Osteocyte (in vitro differentiated cells): ENCODE measurements at regions not wholly inside any gene's neighbourhood (a gene's known extent, or its start where the extent isn't known, plus 50 kb on each side); places are given as distances from the start of the nearest gene placed in this dataset.
A peak's percentile ranks its signal among the peaks of the same experiment; 100 is the strongest.
"Not testable (repeated sequence)": the region's sequence is repeated elsewhere in the genome, so short reads cannot be mapped to it uniquely, and the experiment has no call there.

ENCODE experiments used
- DNase-seq: peaks from one replicate; pipeline ENCODE4 v3.0.0; 2021; ENCODE audit warnings: mixed read lengths; ENCODE audit not compliant: unreplicated experiment; ENCODE audit errors: extremely low spot score
- H3K27ac Mint-ChIP-seq: one replicate; pipeline ENCODE4 v1.8.0; 2021; ENCODE audit warnings: mild to moderate bottlenecking, mixed read lengths; ENCODE audit not compliant: unreplicated experiment
- H3K27me3 Mint-ChIP-seq: one replicate; pipeline ENCODE4 v1.8.0; 2021; ENCODE audit warnings: mixed read lengths; ENCODE audit not compliant: unreplicated experiment
- H3K36me3 Mint-ChIP-seq: one replicate; pipeline ENCODE4 v1.8.0; 2021; ENCODE audit warnings: mixed read lengths; ENCODE audit not compliant: unreplicated experiment
- H3K4me1 Mint-ChIP-seq: one replicate; pipeline ENCODE4 v1.8.0; 2021; ENCODE audit warnings: mixed read lengths; ENCODE audit not compliant: unreplicated experiment
- H3K4me3 Mint-ChIP-seq: one replicate; pipeline ENCODE4 v1.8.0; 2021; ENCODE audit warnings: mild to moderate bottlenecking, moderate library complexity, mixed read lengths; ENCODE audit not compliant: unreplicated experiment
- H3K9me3 Mint-ChIP-seq: one replicate; pipeline ENCODE4 v1.8.0; 2021; ENCODE audit warnings: mixed read lengths; ENCODE audit not compliant: unreplicated experiment
- CTCF ChIP-seq: fragments of 200-600 bp; sonication (generic); IDR thresholded peaks from 2 replicates; pipeline ENCODE4 v1.5.0; 2021; ENCODE audit warnings: antibody characterized with exemption, mild to moderate bottlenecking, moderate library complexity

DNA sequence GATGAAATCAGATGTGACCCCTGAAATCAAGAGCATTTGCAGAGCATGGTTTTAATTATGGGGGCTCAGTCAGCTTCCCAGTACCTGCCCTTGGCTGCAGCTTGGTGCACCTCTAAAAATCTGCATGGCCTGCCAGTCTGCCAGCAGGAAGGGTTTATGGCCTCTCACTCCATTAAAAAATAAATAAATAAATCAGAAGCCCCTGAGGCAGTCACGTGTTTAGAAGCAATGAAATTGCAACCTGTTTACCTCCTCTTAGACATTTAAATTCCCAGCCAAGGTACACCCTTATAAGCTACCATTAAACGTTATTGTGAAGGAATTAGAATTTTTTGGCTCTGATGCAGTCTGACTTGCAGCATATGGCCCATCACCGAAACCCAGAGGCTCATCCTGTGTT, 114.0 kb upstream of the LDB2 start:
- H3K27me3 Mint-ChIP-seq: no peaks in the 10 kb centered on the region
- no peaks in the 10 kb centered on the region for H3K4me1 Mint-ChIP-seq
- TF ChIP-seq CTCF: no peak
- peak; percentile 11 for DNase-seq
- H3K9me3 Mint-ChIP-seq: peaks cover 4% of the 10 kb centered on the region
- no peaks in the 10 kb centered on the region for H3K36me3 Mint-ChIP-seq
- no peak overlapping the region for H3K4me3 Mint-ChIP-seq
- no peak overlapping the region for H3K27ac Mint-ChIP-seq

DNA sequence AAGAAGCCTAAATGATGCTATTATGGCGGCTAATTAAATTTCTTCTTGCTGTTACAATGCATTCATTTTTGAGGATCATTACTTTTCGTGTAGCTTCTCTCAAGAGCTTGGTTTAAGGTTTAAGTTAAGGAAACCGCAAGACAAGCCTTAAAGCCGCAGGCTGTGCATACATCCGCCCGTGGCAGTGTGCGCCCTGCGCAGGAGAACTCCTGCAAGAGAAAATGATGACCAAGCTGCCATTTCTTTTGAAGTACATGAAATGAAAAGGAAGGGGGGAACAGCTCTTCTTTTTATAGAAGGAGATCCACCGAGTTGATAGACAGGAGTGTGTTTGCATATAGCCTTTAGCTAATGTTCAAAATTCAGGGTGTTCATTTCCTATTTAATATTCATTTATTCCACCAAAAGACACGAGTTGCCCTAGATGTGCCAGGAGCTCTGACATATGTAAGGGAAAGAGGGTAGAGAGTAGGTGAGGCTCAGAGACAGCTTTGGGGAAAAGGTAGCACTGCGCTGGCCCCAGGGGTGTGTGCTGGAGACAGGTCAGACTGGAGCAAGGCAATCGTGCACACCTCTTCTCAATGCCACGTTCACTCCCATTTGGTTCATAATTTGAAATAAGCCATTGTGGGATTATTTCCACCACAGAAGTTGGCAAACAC, 112.1 kb upstream of the LDB2 start:
- peaks cover 13% of the 10 kb centered on the region for H3K4me1 Mint-ChIP-seq
- no peak overlapping the region for H3K27ac Mint-ChIP-seq

DNA sequence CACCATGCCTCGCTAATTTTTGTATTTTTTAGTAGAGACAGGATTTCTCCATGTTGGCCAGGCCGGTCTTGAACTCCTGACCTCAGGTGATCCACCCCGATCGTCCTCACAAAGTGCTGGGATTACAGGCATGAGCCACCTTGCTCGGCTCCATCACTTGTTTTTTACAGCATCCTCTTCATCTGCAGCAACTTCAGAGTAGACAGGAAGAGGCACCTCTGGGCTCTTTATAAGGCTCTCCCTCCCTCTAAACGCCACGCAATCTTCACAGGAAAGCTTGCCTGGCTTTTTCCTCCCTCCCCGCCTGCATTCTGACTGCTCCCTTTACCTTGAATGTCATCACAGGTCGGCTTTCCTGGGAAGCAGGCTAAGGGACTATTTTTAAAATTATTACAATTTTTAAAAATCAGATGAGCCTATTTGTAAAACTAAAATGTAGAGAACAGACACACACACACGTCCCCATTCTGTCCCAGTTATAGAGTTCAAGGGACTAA, 111.5 kb upstream of the LDB2 start:
- no peak for TF ChIP-seq CTCF

More for the DNA sequence above, 112.1 kb upstream of the LDB2 start:
- DNase-seq: peak; percentile 59
- Mint-ChIP-seq H3K27me3 (no peaks in the 10 kb centered on the region), H3K9me3 (peaks cover 4% of the 10 kb centered on the region), H3K4me3 (no peak overlapping the region), H3K36me3 (no peaks in the 10 kb centered on the region)
- no peak for TF ChIP-seq CTCF

GRCh38 chr4:17008834-17009345, 110.4 kb upstream of the LDB2 start:
- H3K27me3 Mint-ChIP-seq: no peaks in the 10 kb centered on the region
- H3K27ac Mint-ChIP-seq: no peak overlapping the region
- peak; percentile 3 for DNase-seq

More for the DNA sequence above, 111.5 kb upstream of the LDB2 start:
- H3K27ac Mint-ChIP-seq: no peak overlapping the region
- H3K4me1 Mint-ChIP-seq: peaks cover 13% of the 10 kb centered on the region
- peak; percentile 48 for DNase-seq
- H3K9me3 Mint-ChIP-seq: peaks cover 3% of the 10 kb centered on the region
- H3K27me3 Mint-ChIP-seq: no peaks in the 10 kb centered on the region
- H3K36me3 Mint-ChIP-seq: no peaks in the 10 kb centered on the region
- H3K4me3 Mint-ChIP-seq: no peak overlapping the region

DNA sequence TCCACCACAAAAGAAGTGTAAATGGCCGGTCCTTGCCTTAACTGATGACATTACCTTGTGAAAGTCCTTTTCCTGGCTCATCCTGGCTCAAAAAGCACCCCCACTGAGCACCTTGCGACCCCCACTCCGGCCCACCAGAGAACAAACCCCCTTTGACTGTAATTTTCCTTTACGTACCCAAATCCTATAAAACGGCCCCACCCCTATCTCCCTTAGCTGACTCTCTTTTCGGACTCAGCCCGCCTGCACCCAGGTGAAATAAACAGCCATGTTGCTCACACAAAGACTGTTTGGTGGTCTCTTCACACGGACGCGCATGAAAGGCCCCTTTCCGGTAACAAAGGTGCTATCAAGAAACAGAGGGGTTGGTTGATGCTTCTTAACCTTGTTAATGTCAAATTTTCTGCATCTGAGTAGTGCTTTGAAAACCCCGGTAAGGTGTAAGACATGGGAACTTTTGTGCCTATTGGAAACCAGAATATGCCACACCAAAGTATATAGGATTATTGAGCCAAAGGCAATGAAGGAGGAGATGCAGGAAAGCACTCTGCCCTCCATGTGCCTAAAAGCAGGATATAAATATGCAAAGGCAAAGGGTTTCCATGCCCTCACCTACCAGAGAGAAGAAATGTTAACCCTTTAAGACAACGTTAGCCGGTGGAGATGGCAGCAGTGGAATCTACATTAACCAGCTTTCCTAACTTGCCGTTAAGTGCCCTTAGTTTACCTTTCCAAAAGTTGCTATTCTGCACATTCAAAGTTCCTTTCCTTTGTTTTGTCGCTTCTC, 105.4 kb upstream of the LDB2 start:
- not testable (repeated sequence) for H3K27me3 Mint-ChIP-seq, H3K27ac Mint-ChIP-seq, H3K9me3 Mint-ChIP-seq, H3K4me3 Mint-ChIP-seq, H3K36me3 Mint-ChIP-seq
- H3K4me1 Mint-ChIP-seq: peaks cover 13% of the 10 kb centered on the region
- peak; percentile 27 for DNase-seq

More at GRCh38 chr4:17008834-17009345, 110.4 kb upstream of the LDB2 start:
- Mint-ChIP-seq H3K4me3 (no peak overlapping the region), H3K36me3 (no peaks in the 10 kb centered on the region), H3K4me1 (peaks cover 13% of the 10 kb centered on the region), H3K9me3 (no peaks in the 10 kb centered on the region)
- TF ChIP-seq CTCF: no peak
